NCI-H2029 (cell line): ENCODE measurements at regions not wholly inside any gene's neighbourhood (a gene's known extent, or its start where the extent isn't known, plus 50 kb on each side); places are given as distances from the start of the nearest gene placed in this dataset.

Source experiments
- DNase-seq: peaks from one replicate; lab custom pipeline; 2025; lab: John Stamatoyannopoulos, UW

- no peak for DNase-seq
These were observed 275.3 kb downstream of the HAUS1 start for GRCh38 chr18:46379323-46379950.

- DNase-seq = peak; percentile 48
These were observed 271.9 kb downstream of the LOXHD1 start for GRCh38 chr18:46385124-46385523.

- no peak for DNase-seq
These were observed 270.2 kb downstream of the LOXHD1 start for GRCh38 chr18:46386788-46387187.

- DNase-seq = no peak
These were observed 269.4 kb downstream of the LOXHD1 start for GRCh38 chr18:46387441-46388131.

GRCh38 chr18:46388286-46388685 is 268.7 kb downstream of the LOXHD1 start:
- no peak for DNase-seq

GRCh38 chr18:46392576-46392975 is 264.4 kb downstream of the LOXHD1 start:
- DNase-seq = no peak

- DNase-seq = no peak
These were observed 263.8 kb downstream of the LOXHD1 start for GRCh38 chr18:46393230-46393629.

GRCh38 chr18:46393961-46394360 is 263.1 kb downstream of the LOXHD1 start:
- no peak for DNase-seq

- no peak for DNase-seq
These were observed 261.2 kb downstream of the LOXHD1 start for GRCh38 chr18:46395795-46396194.

- no peak for DNase-seq
These were observed 259.8 kb downstream of the LOXHD1 start for GRCh38 chr18:46397174-46397573.

- DNase-seq = peak; percentile 25
These were observed 259.0 kb downstream of the LOXHD1 start for GRCh38 chr18:46398005-46398404.

GRCh38 chr18:46398625-46399024 is 258.4 kb downstream of the LOXHD1 start:
- no peak for DNase-seq

GRCh38 chr18:46399303-46399702 is 257.7 kb downstream of the LOXHD1 start:
- DNase-seq = no peak

GRCh38 chr18:46400449-46400848 is 256.6 kb downstream of the LOXHD1 start:
- no peak for DNase-seq

- peak; percentile 32 for DNase-seq
These were observed 255.4 kb downstream of the LOXHD1 start for GRCh38 chr18:46401486-46402070.

GRCh38 chr18:46402396-46402795 is 254.6 kb downstream of the LOXHD1 start:
- no peak for DNase-seq

GRCh38 chr18:46402945-46403344 is 254.1 kb downstream of the LOXHD1 start:
- no peak for DNase-seq

GRCh38 chr18:46405832-46406538 is 251.0 kb downstream of the LOXHD1 start:
- DNase-seq = no peak

GRCh38 chr18:46406539-46406932 is 250.5 kb downstream of the LOXHD1 start:
- peak; percentile 63 for DNase-seq

- DNase-seq = no peak
These were observed 249.4 kb downstream of the LOXHD1 start for GRCh38 chr18:46407486-46408166.

GRCh38 chr18:46408334-46408987 is 248.6 kb downstream of the LOXHD1 start:
- DNase-seq = no peak
